A549 (cell line): ENCODE measurements at regions not wholly inside any gene's neighbourhood (a gene's known extent, or its start where the extent isn't known, plus 50 kb on each side); places are given as distances from the start of the nearest gene placed in this dataset.
"Not testable (repeated sequence)": the region's sequence is repeated elsewhere in the genome, so short reads cannot be mapped to it uniquely, and the experiment has no call there.

Experiments
- ATAC-seq, 2 experiments: fragments of 200-7000 bp in 1 of 2; fragments of >200 bp in 1 of 2; cut with Nextera tagmentation in 1 of 2; cut with Tn5 transposase in 1 of 2; 3 replicates each; pipeline versions ENCODE4 v1.8.0 to v1.9.1; 2018 to 2020; ENCODE audit warnings: mild to moderate bottlenecking in 1 of 2, moderate library complexity in 1 of 2
- CTCF ChIA-PET: fragments of 300-600 bp; sonication (Branson Sonifier 250); formaldehyde crosslinking; extraction: SDS; loops from one replicate; lab custom pipeline; 2021; ENCODE audit warnings: antibody characterized with exemption, inconsistent platforms; lab: Yijun Ruan, JAX
- POLR2A ChIA-PET: fragments of 350-600 bp; formaldehyde crosslinking; extraction: SDS; loops from one replicate; lab custom pipeline; 2021; ENCODE audit warnings: antibody characterized with exemption, inconsistent platforms; lab: Yijun Ruan, JAX
- DNase-seq, 2 experiments: peaks; one replicate each; pipeline versions ENCODE4 v3.0.0 to v3.0.0-alpha.2; 2011 to 2016; ENCODE audit warnings: low read depth in 1 of 2, low spot score in 1 of 2
- FAIRE-seq: peaks from 2 replicates; lab custom pipeline; 2011; peaks lifted over from hg19 to GRCh38; lab: Jason Lieb, UNC
- H3K27ac ChIP-seq, 2 experiments: fragments of >200 bp; sonication (Bioruptor Twin); formaldehyde crosslinking; 3 replicates each; pipeline ENCODE4 v1.5.1; 2016 to 2017
- H3K4me1 ChIP-seq: fragments of >200 bp; sonication (Bioruptor Twin); formaldehyde crosslinking; 3 replicates; pipeline ENCODE4 v1.6.1; 2016
- H3K4me2 ChIP-seq: fragments of >200 bp; sonication (Bioruptor Twin); formaldehyde crosslinking; 3 replicates; pipeline ENCODE4 v1.6.1; 2016
- H3K4me3 ChIP-seq: fragments of >200 bp; sonication (Bioruptor Twin); formaldehyde crosslinking; 3 replicates; pipeline ENCODE4 v1.5.1; 2016
- H3K9me3 ChIP-seq: fragments of >200 bp; sonication (Bioruptor Twin); formaldehyde crosslinking; 3 replicates; pipeline ENCODE4 v1.6.1; 2016
- ATOH8 ChIP-seq: fragments of 250-450 bp; sonication (Bioruptor Pico); IDR thresholded peaks from 2 replicates; pipeline ENCODE4 v1.5.0; 2020; ENCODE audit warnings: low read depth, mild to moderate bottlenecking, moderate library complexity
- BHLHE40 ChIP-seq: IDR thresholded peaks from 2 replicates; pipeline ENCODE4 v1.6.1; 2012; ENCODE audit warnings: low read depth, low read length, inconsistent platforms
- CBX8 ChIP-seq: fragments of 200-600 bp; sonication (generic); IDR thresholded peaks from 2 replicates; pipeline ENCODE4 v1.6.1; 2016
- CHD4 ChIP-seq: fragments of 200-600 bp; sonication (generic); IDR thresholded peaks from 2 replicates; pipeline ENCODE4 v1.6.1; 2016; ENCODE audit warnings: antibody characterized with exemption, mild to moderate bottlenecking, borderline replicate concordance
- EHF ChIP-seq: fragments of 250-450 bp; sonication (Bioruptor Pico); IDR thresholded peaks from 2 replicates; pipeline ENCODE4 v1.5.0; 2020; ENCODE audit warnings: mild to moderate bottlenecking
- FOSB ChIP-seq: fragments of 250-450 bp; sonication (Bioruptor Pico); IDR thresholded peaks from 2 replicates; pipeline ENCODE4 v1.5.0; 2020; ENCODE audit warnings: mild to moderate bottlenecking, moderate library complexity
- FOSL2 ChIP-seq, 2 experiments: fragments of 450-650 bp in 1 of 2; fragments of >200 bp in 1 of 2; sonication (Bioruptor Twin) in 1 of 2; formaldehyde crosslinking; IDR thresholded peaks; 2 replicates each; pipeline versions ENCODE4 v1.5.0 to v1.6.1; 2016 to 2020; ENCODE audit warnings: mild to moderate bottlenecking in 1 of 2, moderate library complexity in 1 of 2
- FOXS1 ChIP-seq: fragments of 250-450 bp; sonication (Bioruptor Pico); IDR thresholded peaks from 2 replicates; pipeline ENCODE4 v1.5.0; 2020; ENCODE audit warnings: mild to moderate bottlenecking, moderate library complexity
- HDAC2 ChIP-seq: fragments of 200-600 bp; sonication (generic); IDR thresholded peaks from 2 replicates; pipeline ENCODE4 v1.6.1; 2016
- HOXA7 ChIP-seq: fragments of 250-450 bp; sonication (Bioruptor Pico); IDR thresholded peaks from 2 replicates; pipeline ENCODE4 v1.5.0; 2020; ENCODE audit warnings: mild to moderate bottlenecking, moderate library complexity
- JUNB ChIP-seq: fragments of >200 bp; sonication (Bioruptor Twin); formaldehyde crosslinking; IDR thresholded peaks from 2 replicates; pipeline ENCODE4 v1.6.1; 2016
- KDM1A ChIP-seq: fragments of 200-600 bp; sonication (generic); IDR thresholded peaks from 2 replicates; pipeline ENCODE4 v1.6.1; 2016; ENCODE audit warnings: low read depth, mild to moderate bottlenecking
- MYC ChIP-seq: IDR thresholded peaks from 2 replicates; pipeline ENCODE4 v1.6.1; 2012; ENCODE audit warnings: mild to moderate bottlenecking, inconsistent platforms, low read length, improper control_type of control experiment, borderline replicate concordance
- PBX3 ChIP-seq: IDR thresholded peaks from 2 replicates; pipeline ENCODE4 v1.6.1; 2012
- RCOR1 ChIP-seq: fragments of 150-350 bp; IDR thresholded peaks from 2 replicates; pipeline ENCODE4 v1.6.1; 2014; ENCODE audit warnings: antibody characterized with exemption, low read length, low read depth
- RFX5 ChIP-seq: fragments of 450-650 bp; IDR thresholded peaks from 2 replicates; pipeline ENCODE4 v1.7.1; 2014; ENCODE audit warnings: antibody characterized with exemption, mild to moderate bottlenecking, moderate library complexity
- TFCP2L1 ChIP-seq: fragments of 250-450 bp; sonication (Bioruptor Pico); IDR thresholded peaks from 2 replicates; pipeline ENCODE4 v1.5.0; 2021; ENCODE audit warnings: mild to moderate bottlenecking
- TP53 ChIP-seq: fragments of 250-450 bp; sonication (Bioruptor Pico); IDR thresholded peaks from 2 replicates; pipeline ENCODE4 v1.5.0; 2021; ENCODE audit warnings: mild to moderate bottlenecking, moderate library complexity
- WGBS: methylation state at CpG from one replicate; pipeline ENCODE4 v1.1.6; 2017; ENCODE audit errors: missing lambda C conversion rate; 5-methylcytosine and 5-hydroxymethylcytosine counted together
- TF ChIP-seq, protein P1 (sequence below): IDR thresholded peaks from 2 replicates; pipeline ENCODE4 v1.6.1; 2012
- TF ChIP-seq, protein P2 (sequence below): IDR thresholded peaks from 2 replicates; pipeline ENCODE4 v1.6.1; 2012; ENCODE audit warnings: low read depth, borderline replicate concordance

DNA sequence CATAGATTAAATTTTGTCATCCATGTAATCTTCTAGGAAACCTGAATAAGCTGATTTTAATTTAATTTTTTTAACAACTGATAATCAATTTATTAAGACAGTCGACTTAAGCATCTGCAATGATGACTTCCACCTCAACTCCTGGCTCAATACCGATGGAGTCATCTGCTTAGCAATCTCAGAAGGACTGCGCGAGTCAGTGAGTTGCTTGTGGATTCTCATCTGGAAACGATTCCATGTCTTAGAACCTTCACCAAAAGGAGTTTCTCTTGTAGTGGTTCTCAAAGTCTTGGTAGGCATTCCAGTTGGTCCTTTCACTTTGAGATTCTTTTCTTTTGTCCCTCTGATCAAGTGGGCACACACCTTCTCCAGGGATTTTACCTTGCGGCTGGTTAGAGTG is 85.5 kb downstream of the XRCC2 start:
- TF ChIP-seq HOXA7 (CRISPR knock-in tag) (no peak), HDAC2 (no peak), FOXS1 (CRISPR knock-in tag) (no peak), RCOR1 (no peak), CBX8 (no peak), JUNB (no peak), TP53 (CRISPR knock-in tag) (no peak), TFCP2L1 (no peak), ATOH8 (CRISPR knock-in tag) (no peak)
- TF ChIP-seq, protein P1, sequence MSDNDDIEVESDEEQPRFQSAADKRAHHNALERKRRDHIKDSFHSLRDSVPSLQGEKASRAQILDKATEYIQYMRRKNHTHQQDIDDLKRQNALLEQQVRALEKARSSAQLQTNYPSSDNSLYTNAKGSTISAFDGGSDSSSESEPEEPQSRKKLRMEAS = no peak
- TF ChIP-seq, protein P2, sequence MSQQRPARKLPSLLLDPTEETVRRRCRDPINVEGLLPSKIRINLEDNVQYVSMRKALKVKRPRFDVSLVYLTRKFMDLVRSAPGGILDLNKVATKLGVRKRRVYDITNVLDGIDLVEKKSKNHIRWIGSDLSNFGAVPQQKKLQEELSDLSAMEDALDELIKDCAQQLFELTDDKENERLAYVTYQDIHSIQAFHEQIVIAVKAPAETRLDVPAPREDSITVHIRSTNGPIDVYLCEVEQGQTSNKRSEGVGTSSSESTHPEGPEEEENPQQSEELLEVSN = no peak
- DNase-seq = no peak
- Histone ChIP-seq H3K4me3 (no peak overlapping the region), H3K4me1 (0 out of 3 replicates have a peak, but pooled peaks cover 4% of the 10 kb centered on the region), H3K27ac (no peak overlapping the region), H3K4me2 (no peak overlapping the region), H3K9me3 (no peaks in the 10 kb centered on the region)
- no peak for ATAC-seq
- no peak for FAIRE-seq
- 67% methylated on average over 6 of the region's 6 CpGs for WGBS
- POLR2A ChIA-PET = no interaction called here
- CTCF ChIA-PET = no interaction called here

GRCh38 chr7:152589821-152590220 is 86.1 kb downstream of the XRCC2 start:
- H3K9me3 ChIP-seq, DNase-seq, H3K4me1 ChIP-seq, H3K4me2 ChIP-seq, ATAC-seq, H3K4me3 ChIP-seq, CTCF ChIA-PET, POLR2A ChIA-PET, FAIRE-seq, H3K27ac ChIP-seq: not testable (repeated sequence)
- 66% methylated on average over 9 of the region's 9 CpGs for WGBS

GRCh38 chr7:152588350-152588749 is 87.6 kb downstream of the XRCC2 start:
- Histone ChIP-seq H3K4me3 (no peak overlapping the region), H3K9me3 (no peaks in the 10 kb centered on the region), H3K27ac (no peak overlapping the region), H3K4me1 (0 out of 3 replicates have a peak, but pooled peaks cover 4% of the 10 kb centered on the region), H3K4me2 (0 out of 3 replicates have a peak overlapping the region, but pooled peaks have one; percentile 23)
- ChIA-PET CTCF (interaction anchor here (0.9 kb wide), 1 partner anchor 22 kb away, joined by 3 read pairs; no protein-coding TSS in a partner anchor), POLR2A (no interaction called here)
- WGBS = 57% methylated on average over 5 of the region's 5 CpGs
- DNase-seq (peak in 1 of 2 experiments; percentile 49), FAIRE-seq (no peak), ATAC-seq (peak; percentile 43 to 64; a peak in 3 of 6 replicates)
- TF ChIP-seq EHF (CRISPR knock-in tag) = no peak
- TF ChIP-seq CHD4 = no peak
- TF ChIP-seq MYC = no peak
- TF ChIP-seq FOSB (CRISPR knock-in tag) = no peak
- TF ChIP-seq BHLHE40 = no peak
- no peak for TF ChIP-seq RFX5
- no peak for TF ChIP-seq ATOH8 (CRISPR knock-in tag)
- TF ChIP-seq KDM1A = no peak
- TF ChIP-seq HDAC2 = no peak
- no peak for TF ChIP-seq PBX3
- TF ChIP-seq TP53 (CRISPR knock-in tag) = no peak
- TF ChIP-seq FOSL2 (IDR thresholded peaks at IDR 0.05) = no peak
- TF ChIP-seq FOSL2 (CRISPR knock-in tag; IDR thresholded peaks at IDR 0.05) = no peak
